Retinal pigment epithelial cell (primary cell): ENCODE measurements at regions not wholly inside any gene's neighbourhood (a gene's known extent, or its start where the extent isn't known, plus 50 kb on each side); places are given as distances from the start of the nearest gene placed in this dataset.

Source experiments
- DNase-seq: peaks from one replicate; pipeline ENCODE4 v3.0.0-alpha.2; 2010; ENCODE audit warnings: low read depth
- H3K4me3 ChIP-seq: 2 replicates; pipeline ENCODE4 v1.5.1; 2011; ENCODE audit warnings: mild to moderate bottlenecking, low read length, control low read depth, moderate library complexity
- TF ChIP-seq, protein P1 (sequence below): conservative IDR thresholded peaks from 2 replicates; pipeline ENCODE4 v1.5.1; 2011; ENCODE audit warnings: low read depth, low read length, control low read depth, inconsistent platforms

DNA sequence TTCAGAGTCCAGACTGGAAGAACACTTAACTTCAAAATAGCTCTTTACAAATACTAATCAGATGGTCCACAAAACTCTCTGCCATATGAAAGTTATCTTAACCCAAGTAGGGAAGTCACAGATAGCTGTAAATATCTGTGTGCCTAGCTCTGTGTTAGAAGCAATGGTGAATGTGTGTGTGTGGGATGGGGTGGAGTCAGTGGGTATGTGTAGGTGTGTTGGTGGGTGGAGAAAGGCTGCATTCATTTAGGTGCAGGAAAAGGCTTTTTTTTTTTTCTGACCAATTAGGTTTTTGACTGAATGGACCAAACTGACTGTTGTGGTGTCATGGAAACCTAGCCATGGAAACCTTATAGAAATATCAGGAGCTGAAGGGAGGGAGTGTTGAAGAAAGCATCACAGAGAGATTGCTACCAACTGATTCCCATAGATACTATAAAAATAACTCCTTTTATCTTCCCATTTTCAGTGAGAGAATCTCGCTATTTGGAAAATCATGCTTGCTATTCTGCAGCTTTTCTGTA is 156.2 kb upstream of the NR3C1 start:
- no peak for DNase-seq
- no peak overlapping the region for H3K4me3 ChIP-seq
- TF ChIP-seq, protein P1, sequence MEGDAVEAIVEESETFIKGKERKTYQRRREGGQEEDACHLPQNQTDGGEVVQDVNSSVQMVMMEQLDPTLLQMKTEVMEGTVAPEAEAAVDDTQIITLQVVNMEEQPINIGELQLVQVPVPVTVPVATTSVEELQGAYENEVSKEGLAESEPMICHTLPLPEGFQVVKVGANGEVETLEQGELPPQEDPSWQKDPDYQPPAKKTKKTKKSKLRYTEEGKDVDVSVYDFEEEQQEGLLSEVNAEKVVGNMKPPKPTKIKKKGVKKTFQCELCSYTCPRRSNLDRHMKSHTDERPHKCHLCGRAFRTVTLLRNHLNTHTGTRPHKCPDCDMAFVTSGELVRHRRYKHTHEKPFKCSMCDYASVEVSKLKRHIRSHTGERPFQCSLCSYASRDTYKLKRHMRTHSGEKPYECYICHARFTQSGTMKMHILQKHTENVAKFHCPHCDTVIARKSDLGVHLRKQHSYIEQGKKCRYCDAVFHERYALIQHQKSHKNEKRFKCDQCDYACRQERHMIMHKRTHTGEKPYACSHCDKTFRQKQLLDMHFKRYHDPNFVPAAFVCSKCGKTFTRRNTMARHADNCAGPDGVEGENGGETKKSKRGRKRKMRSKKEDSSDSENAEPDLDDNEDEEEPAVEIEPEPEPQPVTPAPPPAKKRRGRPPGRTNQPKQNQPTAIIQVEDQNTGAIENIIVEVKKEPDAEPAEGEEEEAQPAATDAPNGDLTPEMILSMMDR, result no peak

DNA sequence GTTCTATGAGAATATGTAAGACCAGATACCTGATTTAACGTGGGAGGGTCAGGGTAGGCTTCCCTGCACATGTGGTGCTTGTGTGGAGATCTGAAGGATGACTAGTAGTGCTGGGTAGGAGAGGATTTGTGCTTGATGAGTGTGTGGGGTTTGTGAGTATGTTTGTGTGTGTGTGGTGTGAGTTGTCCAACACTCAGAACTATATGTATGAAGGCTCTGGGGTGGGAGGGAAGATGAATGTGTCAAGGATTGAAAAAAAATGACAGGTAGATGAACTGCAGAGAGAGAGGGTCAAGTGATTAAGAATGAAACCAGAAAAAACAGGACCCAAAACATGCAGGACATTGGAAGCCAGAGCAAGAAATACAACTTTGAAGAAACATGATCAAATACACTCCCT is 154.6 kb upstream of the NR3C1 start:
- no peak for DNase-seq
- TF ChIP-seq, protein P1, result no peak
- H3K4me3 ChIP-seq, result no peak overlapping the region

DNA sequence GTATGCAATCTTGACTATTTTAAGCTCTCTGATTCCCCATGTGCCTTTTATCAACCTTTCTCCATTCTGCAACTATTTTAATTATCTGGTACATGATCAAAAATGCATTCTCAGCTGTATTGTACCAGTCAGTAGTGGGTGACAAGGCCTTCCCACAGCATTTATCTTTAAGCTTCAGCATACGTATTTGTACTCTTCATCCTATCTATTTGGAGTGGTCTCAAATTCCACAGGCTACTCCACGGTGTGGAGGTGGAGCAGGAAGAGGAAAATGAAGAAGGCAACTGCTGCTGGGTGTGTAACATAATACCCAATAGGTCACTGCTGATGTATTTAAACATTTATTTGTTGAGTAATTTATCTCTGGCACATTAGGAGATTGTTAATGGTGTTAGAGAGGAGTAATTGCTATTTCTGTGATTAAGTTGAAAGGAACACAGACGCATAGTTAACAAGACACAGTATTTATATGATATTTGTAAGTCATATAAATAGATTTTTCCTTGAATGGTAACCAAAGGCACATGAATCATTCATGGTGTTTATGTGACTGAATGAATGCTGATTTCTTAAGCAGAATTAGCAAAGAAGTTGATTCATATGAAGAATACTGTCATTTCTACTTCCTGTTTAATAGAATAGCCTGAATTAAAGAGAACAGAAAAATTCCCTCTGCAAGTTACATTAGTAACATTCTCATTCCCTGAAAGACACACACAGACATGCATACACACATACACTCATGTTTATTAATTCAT is 153.8 kb upstream of the NR3C1 start:
- TF ChIP-seq, protein P1, result no peak
- no peak overlapping the region for H3K4me3 ChIP-seq
- no peak for DNase-seq

DNA sequence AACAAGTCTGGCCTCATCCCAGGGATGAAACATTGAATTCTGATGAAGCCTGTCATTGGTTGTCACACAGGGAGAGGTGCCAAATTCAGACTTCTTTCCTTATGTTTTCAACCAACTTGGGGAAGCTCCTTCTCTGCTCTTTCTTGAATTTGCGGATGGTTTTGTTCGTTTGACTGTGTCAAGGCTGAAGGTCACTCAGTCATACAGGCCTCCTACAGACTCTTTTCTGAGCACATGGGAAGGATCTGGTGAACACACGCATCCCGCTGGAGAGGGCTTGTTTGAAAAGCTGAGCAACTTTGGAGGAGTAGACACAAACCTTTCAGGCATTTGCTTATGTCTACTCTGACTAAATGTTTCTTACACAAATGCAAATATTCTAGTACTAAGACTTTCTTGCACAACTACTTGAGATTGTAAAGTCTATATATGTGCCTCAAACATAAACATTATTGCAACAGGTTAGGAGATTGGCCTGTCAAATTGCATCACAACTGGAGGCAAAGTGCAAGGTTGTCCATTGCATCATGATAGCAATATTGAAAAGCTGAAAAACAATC is 151.5 kb upstream of the NR3C1 start:
- TF ChIP-seq, protein P1, result no peak
- no peak for DNase-seq
- H3K4me3 ChIP-seq, result no peak overlapping the region

DNA sequence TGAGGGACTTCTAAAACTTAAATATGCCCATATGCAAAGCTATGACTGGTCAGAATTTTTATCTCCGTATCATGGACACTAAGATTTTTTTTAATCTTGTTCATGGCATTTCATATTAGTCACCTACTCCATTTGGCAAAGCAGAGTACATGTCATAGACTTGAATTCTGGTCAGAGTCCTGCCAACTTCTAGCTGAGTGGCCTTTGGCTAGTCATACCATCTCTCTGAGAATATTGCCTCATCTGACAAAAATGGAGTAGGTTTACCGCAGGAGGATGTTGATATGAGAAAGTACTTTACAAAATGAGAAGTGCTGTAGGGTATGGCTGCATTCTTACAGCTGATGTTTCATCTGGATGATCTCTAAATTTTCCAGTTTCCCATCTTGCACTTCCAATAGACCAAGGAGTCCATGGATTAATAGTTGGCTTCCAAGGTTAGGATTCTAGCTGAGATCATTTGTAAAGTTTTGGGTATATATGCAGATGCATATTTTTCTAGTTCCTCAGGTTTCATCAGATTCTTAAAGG is 150.8 kb upstream of the NR3C1 start:
- DNase-seq, result no peak
- TF ChIP-seq, protein P1, result no peak
- no peak overlapping the region for H3K4me3 ChIP-seq

DNA sequence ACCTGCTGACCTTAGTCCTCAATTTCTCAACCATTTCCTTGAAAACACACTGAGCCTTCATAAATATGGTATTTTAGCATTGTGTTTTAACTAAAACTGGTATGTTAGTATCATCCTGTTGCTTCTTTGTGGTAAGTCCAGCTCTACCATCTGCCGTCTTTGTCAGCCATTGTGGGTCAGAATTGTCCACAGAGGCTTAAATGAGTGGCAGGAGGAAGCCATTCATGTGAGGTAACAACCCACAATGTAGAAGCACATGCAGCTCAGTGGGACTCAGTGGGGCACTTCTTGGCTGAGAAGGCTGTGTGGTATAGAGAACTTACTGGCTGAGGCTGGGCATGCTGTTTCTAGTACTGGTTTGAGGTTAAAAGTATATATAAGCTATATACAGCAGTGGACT is 149.2 kb upstream of the NR3C1 start:
- no peak overlapping the region for H3K4me3 ChIP-seq
- TF ChIP-seq, protein P1, result no peak
- no peak for DNase-seq

DNA sequence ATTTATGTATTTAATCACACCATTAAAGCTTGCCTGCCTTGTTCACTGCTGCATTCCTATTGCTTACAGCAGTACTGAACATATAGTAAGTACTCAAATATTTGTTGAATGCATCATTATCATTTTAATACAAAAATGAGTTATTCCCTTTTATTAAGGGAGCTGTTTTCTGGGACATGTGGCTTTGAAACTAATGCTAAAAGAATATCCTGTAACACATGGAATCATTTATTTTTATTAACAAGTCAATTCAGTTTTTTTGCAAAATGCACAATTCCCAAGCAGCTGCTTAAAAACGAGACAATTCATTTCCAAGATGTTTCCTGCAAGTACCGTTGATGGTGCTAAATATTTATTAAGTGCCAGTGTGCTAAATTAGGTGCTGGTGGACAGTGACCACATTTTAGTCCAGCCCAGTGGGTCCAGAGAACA is 148.3 kb upstream of the NR3C1 start:
- TF ChIP-seq, protein P1, result no peak
- H3K4me3 ChIP-seq, result no peak overlapping the region
- DNase-seq, result no peak
